BJ (cell line): ENCODE measurements at regions not wholly inside any gene's neighbourhood (a gene's known extent, or its start where the extent isn't known, plus 50 kb on each side); places are given as distances from the start of the nearest gene placed in this dataset.
"Not testable (repeated sequence)": the region's sequence is repeated elsewhere in the genome, so short reads cannot be mapped to it uniquely, and the experiment has no call there.

ENCODE experiments used
- CTCF ChIA-PET: fragments of 350-600 bp; formaldehyde crosslinking; extraction: SDS; loops from one replicate; lab custom pipeline; 2021; ENCODE audit warnings: antibody characterized with exemption, inconsistent platforms; lab: Yijun Ruan, JAX
- POLR2A ChIA-PET: fragments of 300-600 bp; sonication (Branson Sonifier 250); formaldehyde crosslinking; extraction: SDS; loops from one replicate; lab custom pipeline; 2021; ENCODE audit warnings: antibody characterized with exemption; lab: Charles Lee
- DNase-seq: peaks from one replicate; pipeline ENCODE4 v3.0.0-alpha.2; 2011; ENCODE audit warnings: low read depth
- H3K27me3 ChIP-seq: 2 replicates; pipeline ENCODE4 v1.6.0; 2011; ENCODE audit warnings: low read length; ENCODE audit not compliant: control insufficient read depth, insufficient read depth
- H3K36me3 ChIP-seq: 2 replicates; pipeline ENCODE4 v1.5.1; 2011; ENCODE audit warnings: low read length; ENCODE audit not compliant: control insufficient read depth, insufficient read depth
- H3K4me3 ChIP-seq: 2 replicates; pipeline ENCODE4 v1.5.1; 2011; ENCODE audit warnings: low read depth, mild to moderate bottlenecking, control low read depth, low read length
- CTCF ChIP-seq: IDR thresholded peaks from 2 replicates; pipeline ENCODE4 v1.5.1; 2011; ENCODE audit warnings: low read depth, mild to moderate bottlenecking, control low read depth, inconsistent platforms, low read length, moderate library complexity; ENCODE audit not compliant: insufficient read depth

- 0 out of 2 replicates have a peak, but pooled peaks have one; percentile 15 for TF ChIP-seq CTCF
- DNase-seq = no peak
- peaks cover 6% of the 10 kb centered on the region; the same call in 1 of the 2 replicates for H3K27me3 ChIP-seq
- ChIA-PET CTCF (interaction anchor here (1.5 kb wide), 1 partner anchor 11 kb away, joined by 6 read pairs; no protein-coding TSS in a partner anchor), POLR2A (no interaction called here)
- no peaks in the 10 kb centered on the region for H3K36me3 ChIP-seq
- no peak overlapping the region for H3K4me3 ChIP-seq
Measured at GRCh38 chr12:116673681-116674111, 64.2 kb downstream of the SPRING1 start.

- H3K36me3 ChIP-seq = no peaks in the 10 kb centered on the region
- CTCF ChIA-PET = interaction anchor here (1.5 kb wide), 1 partner anchor 10 kb away, joined by 6 read pairs; no protein-coding TSS in a partner anchor
- no peak for DNase-seq
- no peak for TF ChIP-seq CTCF
- H3K27me3 ChIP-seq = peaks cover 6% of the 10 kb centered on the region; the same call in 1 of the 2 replicates
- POLR2A ChIA-PET = no interaction called here
- no peak overlapping the region for H3K4me3 ChIP-seq
Measured at GRCh38 chr12:116672842-116673516, 64.9 kb downstream of the SPRING1 start.

GRCh38 chr12:116672010-116672409, 65.9 kb downstream of the SPRING1 start:
- no peak for TF ChIP-seq CTCF
- ChIA-PET CTCF (no interaction called here), POLR2A (no interaction called here)
- H3K4me3 ChIP-seq = no peak overlapping the region
- H3K27me3 ChIP-seq = no peaks in the 10 kb centered on the region
- DNase-seq = no peak
- no peaks in the 10 kb centered on the region for H3K36me3 ChIP-seq

GRCh38 chr12:116670859-116671258, 67.0 kb downstream of the SPRING1 start:
- H3K27me3 ChIP-seq = no peaks in the 10 kb centered on the region
- no peaks in the 10 kb centered on the region for H3K36me3 ChIP-seq
- CTCF ChIA-PET = interaction anchor here (0.6 to 1.5 kb wide), 2 partner anchors 12 to 870 kb away, joined by 3 read pairs; no protein-coding TSS in a partner anchor
- no peak for DNase-seq
- no peak for TF ChIP-seq CTCF
- POLR2A ChIA-PET = no interaction called here
- H3K4me3 ChIP-seq = no peak overlapping the region

GRCh38 chr12:116667752-116668151, 70.1 kb downstream of the SPRING1 start:
- ChIA-PET CTCF (no interaction called here), POLR2A (no interaction called here)
- H3K27me3 ChIP-seq = no peaks in the 10 kb centered on the region; the same call in 1 of the 2 replicates
- no peak for TF ChIP-seq CTCF
- H3K36me3 ChIP-seq = no peaks in the 10 kb centered on the region
- H3K4me3 ChIP-seq = no peak overlapping the region
- DNase-seq = no peak

GRCh38 chr12:116666829-116667228, 71.0 kb downstream of the SPRING1 start:
- H3K27me3 ChIP-seq, DNase-seq, H3K36me3 ChIP-seq, POLR2A ChIA-PET, CTCF ChIA-PET, H3K4me3 ChIP-seq: not testable (repeated sequence)
